Endothelial cell (in vitro differentiated cells): ENCODE measurements at regions not wholly inside any gene's neighbourhood (a gene's known extent, or its start where the extent isn't known, plus 50 kb on each side); places are given as distances from the start of the nearest gene placed in this dataset.

ENCODE experiments used
- DNase-seq: peaks from one replicate; pipeline ENCODE4 v3.0.0; 2021; ENCODE audit warnings: low spot score
- H3K27ac Mint-ChIP-seq: one replicate; pipeline ENCODE4 v1.8.0; 2021; ENCODE audit warnings: mixed read lengths, inconsistent platforms; ENCODE audit not compliant: unreplicated experiment
- H3K27me3 Mint-ChIP-seq: one replicate; pipeline ENCODE4 v1.8.0; 2021; ENCODE audit warnings: mild to moderate bottlenecking, moderate library complexity, mixed read lengths, inconsistent platforms; ENCODE audit not compliant: unreplicated experiment
- H3K36me3 Mint-ChIP-seq: one replicate; pipeline ENCODE4 v1.8.0; 2021; ENCODE audit warnings: mild to moderate bottlenecking, low read depth, mixed read lengths, inconsistent platforms; ENCODE audit not compliant: unreplicated experiment
- H3K4me1 Mint-ChIP-seq: one replicate; pipeline ENCODE4 v1.8.0; 2021; ENCODE audit warnings: mild to moderate bottlenecking, mixed read lengths, inconsistent platforms; ENCODE audit not compliant: unreplicated experiment
- H3K4me3 Mint-ChIP-seq: one replicate; pipeline ENCODE4 v1.8.0; 2021; ENCODE audit warnings: mild to moderate bottlenecking, mixed read lengths, inconsistent platforms; ENCODE audit not compliant: unreplicated experiment
- H3K9me3 Mint-ChIP-seq: one replicate; pipeline ENCODE4 v1.8.0; 2021; ENCODE audit warnings: mixed read lengths, inconsistent platforms; ENCODE audit not compliant: unreplicated experiment
- TF ChIP-seq, protein P1 (sequence below): fragments of 200-600 bp; sonication (generic); IDR thresholded peaks from one replicate; pipeline ENCODE4 v1.5.0; 2021; ENCODE audit warnings: antibody characterized with exemption; ENCODE audit not compliant: unreplicated experiment

DNA sequence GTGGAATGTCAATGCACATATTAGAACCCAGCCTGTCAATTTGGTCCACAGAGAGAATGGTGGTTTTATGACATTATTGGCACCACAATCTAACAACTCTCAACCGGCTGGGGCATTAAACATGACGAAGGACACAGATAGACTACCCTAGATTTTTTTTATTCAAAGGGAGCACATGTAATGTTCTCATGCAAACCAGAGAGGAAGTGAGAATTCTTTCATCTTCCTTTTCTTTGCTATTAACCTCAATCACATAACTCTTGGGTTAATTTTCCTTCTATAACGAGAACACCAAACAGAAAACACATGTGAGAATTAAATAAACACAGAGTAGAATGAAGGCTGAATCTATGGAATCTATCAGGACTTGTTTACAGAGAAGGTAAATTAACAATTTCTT lies 94.9 kb upstream of the TNC start:
- Mint-ChIP-seq H3K27me3 (no peaks in the 10 kb centered on the region), H3K36me3 (no peaks in the 10 kb centered on the region), H3K4me1 (peaks cover 6% of the 10 kb centered on the region), H3K4me3 (no peak overlapping the region), H3K27ac (no peak overlapping the region), H3K9me3 (no peaks in the 10 kb centered on the region)
- no peak for DNase-seq
- TF ChIP-seq, protein P1, sequence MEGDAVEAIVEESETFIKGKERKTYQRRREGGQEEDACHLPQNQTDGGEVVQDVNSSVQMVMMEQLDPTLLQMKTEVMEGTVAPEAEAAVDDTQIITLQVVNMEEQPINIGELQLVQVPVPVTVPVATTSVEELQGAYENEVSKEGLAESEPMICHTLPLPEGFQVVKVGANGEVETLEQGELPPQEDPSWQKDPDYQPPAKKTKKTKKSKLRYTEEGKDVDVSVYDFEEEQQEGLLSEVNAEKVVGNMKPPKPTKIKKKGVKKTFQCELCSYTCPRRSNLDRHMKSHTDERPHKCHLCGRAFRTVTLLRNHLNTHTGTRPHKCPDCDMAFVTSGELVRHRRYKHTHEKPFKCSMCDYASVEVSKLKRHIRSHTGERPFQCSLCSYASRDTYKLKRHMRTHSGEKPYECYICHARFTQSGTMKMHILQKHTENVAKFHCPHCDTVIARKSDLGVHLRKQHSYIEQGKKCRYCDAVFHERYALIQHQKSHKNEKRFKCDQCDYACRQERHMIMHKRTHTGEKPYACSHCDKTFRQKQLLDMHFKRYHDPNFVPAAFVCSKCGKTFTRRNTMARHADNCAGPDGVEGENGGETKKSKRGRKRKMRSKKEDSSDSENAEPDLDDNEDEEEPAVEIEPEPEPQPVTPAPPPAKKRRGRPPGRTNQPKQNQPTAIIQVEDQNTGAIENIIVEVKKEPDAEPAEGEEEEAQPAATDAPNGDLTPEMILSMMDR: no peak

DNA sequence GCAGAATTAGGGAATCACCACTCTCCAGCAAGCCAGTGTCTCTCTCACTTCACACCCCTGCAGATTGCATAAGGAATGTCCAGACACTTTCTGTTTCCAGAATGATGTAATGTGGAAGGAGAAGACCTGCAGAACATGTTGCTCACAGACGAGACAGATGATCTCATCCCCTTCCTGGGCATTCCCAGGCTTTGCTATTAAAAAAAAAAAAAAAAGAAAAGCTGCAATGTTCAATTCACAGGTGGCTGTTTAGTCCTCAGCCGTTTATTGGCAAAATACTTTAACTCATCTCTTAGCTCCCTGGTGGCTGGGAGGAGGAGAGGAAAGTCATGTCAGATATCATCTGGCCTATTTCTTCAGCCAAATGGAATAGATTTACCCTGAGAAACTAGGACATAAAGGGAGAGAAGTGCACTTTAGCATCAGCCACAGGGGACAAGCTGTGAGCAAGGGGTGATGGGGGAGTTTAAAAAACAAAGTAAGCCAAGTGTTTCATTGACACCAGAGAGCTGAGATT lies 95.9 kb upstream of the TNC start:
- Mint-ChIP-seq H3K27me3 (no peaks in the 10 kb centered on the region), H3K36me3 (no peaks in the 10 kb centered on the region), H3K4me3 (no peak overlapping the region), H3K9me3 (no peaks in the 10 kb centered on the region), H3K27ac (no peak overlapping the region), H3K4me1 (peaks cover 4% of the 10 kb centered on the region)
- TF ChIP-seq, protein P1: no peak
- no peak for DNase-seq

DNA sequence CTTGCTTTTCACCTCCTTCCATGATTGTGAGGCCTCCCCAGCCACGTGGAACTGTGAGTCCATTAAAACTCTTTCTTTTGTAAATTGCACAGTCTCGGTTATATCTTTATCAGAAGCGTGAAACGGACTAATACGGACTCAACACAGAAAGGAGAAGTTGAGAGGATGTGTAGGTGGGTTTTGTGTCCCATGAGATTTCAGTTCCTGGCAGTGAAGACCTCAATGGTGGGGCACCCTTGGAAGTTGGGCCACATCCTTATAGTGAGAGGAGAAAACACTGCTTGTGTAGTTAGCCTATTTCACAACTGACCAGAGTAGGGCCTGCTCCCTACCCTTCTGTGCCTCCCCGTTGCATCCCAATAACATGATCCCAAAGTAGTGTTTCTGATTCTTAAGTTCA lies 98.9 kb upstream of the TNC start:
- H3K27me3 Mint-ChIP-seq: no peaks in the 10 kb centered on the region
- no peak for DNase-seq
- no peaks in the 10 kb centered on the region for H3K9me3 Mint-ChIP-seq
- TF ChIP-seq, protein P1: no peak
- no peak overlapping the region for H3K4me3 Mint-ChIP-seq
- H3K36me3 Mint-ChIP-seq: no peaks in the 10 kb centered on the region
- no peak overlapping the region for H3K27ac Mint-ChIP-seq
- H3K4me1 Mint-ChIP-seq: no peaks in the 10 kb centered on the region

DNA sequence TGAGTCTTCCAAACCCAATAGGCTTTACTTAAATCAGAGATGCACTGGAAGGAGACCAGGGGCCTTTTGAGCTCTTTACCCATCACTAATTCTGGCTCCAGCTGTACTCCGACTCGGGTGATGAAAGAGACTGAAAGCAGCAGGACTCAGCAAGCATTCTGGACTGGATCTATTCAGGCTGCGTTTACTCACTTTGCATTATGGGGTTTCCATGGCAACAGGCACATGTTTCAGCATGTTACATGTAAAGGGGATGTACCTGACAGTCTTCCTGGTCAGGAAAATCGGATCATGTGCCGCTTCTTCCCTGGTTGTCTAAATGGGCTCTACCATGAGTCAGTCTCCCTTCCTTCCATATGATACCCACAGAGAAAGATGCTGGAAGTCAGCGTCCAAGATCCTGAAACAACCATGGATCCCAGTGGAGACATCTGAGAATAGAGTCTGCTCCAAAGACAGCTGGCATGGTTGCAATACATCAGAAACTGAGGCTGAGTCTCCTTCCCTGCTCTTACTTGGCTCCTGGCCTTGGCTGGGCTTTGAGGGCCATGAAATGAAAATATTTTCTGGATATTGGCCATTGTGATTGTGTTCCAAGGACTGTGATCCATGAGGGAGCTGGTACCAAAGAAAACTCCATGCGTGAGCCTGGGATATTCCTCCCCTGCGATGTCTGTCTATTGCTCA lies 102.5 kb upstream of the TNC start:
- Mint-ChIP-seq H3K36me3 (no peaks in the 10 kb centered on the region), H3K27ac (no peak overlapping the region), H3K9me3 (no peaks in the 10 kb centered on the region), H3K27me3 (no peaks in the 10 kb centered on the region), H3K4me1 (no peaks in the 10 kb centered on the region), H3K4me3 (no peak overlapping the region)
- no peak for DNase-seq
- TF ChIP-seq, protein P1: no peak

DNA sequence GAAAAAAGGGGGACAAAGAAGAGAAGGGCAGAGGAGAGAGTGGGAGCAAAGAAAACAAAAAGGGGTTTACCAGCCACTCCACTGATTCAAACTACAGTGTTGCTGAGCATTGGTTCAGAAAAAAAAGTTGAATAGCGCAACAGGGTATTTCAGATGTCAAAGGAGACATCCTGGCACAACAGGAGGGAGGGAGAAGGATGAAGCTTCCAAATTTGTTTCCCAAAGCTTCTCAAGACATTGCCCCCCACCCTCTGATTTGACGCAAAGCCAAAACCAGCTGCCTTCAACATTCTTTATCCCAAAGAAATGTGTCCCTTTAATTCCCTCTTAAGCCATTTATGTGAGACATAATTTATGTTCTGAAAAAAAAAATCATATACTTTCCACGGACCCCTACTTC lies 105.5 kb upstream of the TNC start:
- DNase-seq: no peak
- Mint-ChIP-seq H3K27me3 (no peaks in the 10 kb centered on the region), H3K27ac (no peak overlapping the region), H3K36me3 (no peaks in the 10 kb centered on the region), H3K4me3 (no peak overlapping the region), H3K4me1 (no peaks in the 10 kb centered on the region), H3K9me3 (no peaks in the 10 kb centered on the region)
- TF ChIP-seq, protein P1: no peak
